ENCODE measurements at regions not wholly inside any gene's neighbourhood (a gene's known extent, or its start where the extent isn't known, plus 50 kb on each side); places are given as distances from the start of the nearest gene placed in this dataset.

GRCh38 chr22:47587861-47588577, 825.6 kb downstream of the TBC1D22A start:
- Histone ChIP-seq H3K9me3 (ENCODE audit: low read length) (no peaks in the 10 kb centered on the region), H3K36me3 (ENCODE audit: insufficient read depth, low read length) (no peaks in the 10 kb centered on the region), H3K4me3 (ENCODE audit: low read length) (no peak overlapping the region), H3K27me3 (ENCODE audit: insufficient read depth, low read length, poor library complexity, severe bottlenecking) (no peaks in the 10 kb centered on the region), H3K27ac (ENCODE audit: low read depth, low read length) (no peak overlapping the region), H3K4me1 (ENCODE audit: insufficient read depth, low read length) (no peaks in the 10 kb centered on the region)
- POLR2A ChIA-PET, result no interaction called here
- DNase-seq, result no peak
- peaks cover 5 to 6% (median 6%) of the 10 kb centered on the region in 5 donors for H3K9me3 Mint-ChIP-seq
- H3K4me3 Mint-ChIP-seq, result no peak overlapping the region
- no peaks in the 10 kb centered on the region for H3K4me1 Mint-ChIP-seq
- CTCF ChIA-PET, result no interaction called here
- peaks cover 0 to 18% (median 0%) of the 10 kb centered on the region in 3 donors for H3K36me3 Mint-ChIP-seq
- H3K27ac Mint-ChIP-seq, result peak overlapping the region in 1 of 8 donors; percentile 51
- H3K27me3 Mint-ChIP-seq, result peaks cover 2 to 4% of the 10 kb centered on the region in 2 donors

DNA sequence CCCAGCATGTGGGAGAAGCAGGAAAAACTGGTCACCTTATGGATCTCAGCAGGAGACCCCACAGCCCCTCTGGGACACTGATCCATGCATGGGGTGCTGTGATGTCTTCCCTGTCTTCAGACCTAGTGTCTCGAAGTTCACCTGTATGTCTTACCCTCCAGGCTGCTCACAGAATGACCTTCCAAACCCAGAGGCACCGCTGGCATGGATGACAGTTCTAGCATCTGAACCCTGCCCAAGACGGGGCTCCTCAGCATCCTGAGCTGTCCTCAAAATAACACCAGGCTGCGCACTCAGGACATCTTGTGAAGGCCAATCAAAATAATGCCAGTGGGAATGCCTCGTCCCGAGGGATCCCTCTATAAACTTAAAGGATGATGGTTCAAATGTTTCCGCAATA, 824.9 kb downstream of the TBC1D22A start:
- Mint-ChIP-seq H3K27me3 (peaks cover 2 to 4% of the 10 kb centered on the region in 2 donors), H3K9me3 (peaks cover 5 to 6% (median 6%) of the 10 kb centered on the region in 5 donors), H3K4me3 (no peak overlapping the region), H3K36me3 (peaks cover 0 to 18% (median 0%) of the 10 kb centered on the region in 3 donors), H3K27ac (no peak overlapping the region), H3K4me1 (no peaks in the 10 kb centered on the region)
- Histone ChIP-seq H3K9me3 (ENCODE audit: low read length) (no peaks in the 10 kb centered on the region), H3K4me1 (ENCODE audit: insufficient read depth, low read length) (no peaks in the 10 kb centered on the region), H3K4me3 (ENCODE audit: low read length) (no peak overlapping the region), H3K27ac (ENCODE audit: low read depth, low read length) (no peak overlapping the region), H3K36me3 (ENCODE audit: insufficient read depth, low read length) (no peaks in the 10 kb centered on the region), H3K27me3 (ENCODE audit: insufficient read depth, low read length, poor library complexity, severe bottlenecking) (no peaks in the 10 kb centered on the region)
- no peak for DNase-seq
- POLR2A ChIA-PET, result no interaction called here
- CTCF ChIA-PET, result no interaction called here

DNA sequence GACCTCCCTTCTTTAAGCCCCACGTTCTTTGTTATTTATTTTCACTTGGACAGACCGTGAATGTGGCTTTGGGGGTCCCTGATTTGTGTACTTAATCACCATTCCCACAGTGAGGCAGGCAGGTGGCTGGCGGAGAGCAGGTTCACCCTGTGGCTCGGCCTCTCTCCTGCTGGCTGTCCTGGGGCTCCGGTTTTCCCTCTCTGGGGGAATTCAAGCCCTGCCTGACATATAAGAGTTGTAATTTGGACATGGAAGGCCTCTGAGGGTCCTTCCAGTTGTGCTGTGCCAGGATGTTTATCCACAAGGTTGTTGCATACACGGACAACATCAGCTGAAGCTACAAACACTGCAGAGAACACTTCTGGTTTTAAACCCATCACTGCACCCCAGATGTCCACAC, 824.5 kb downstream of the TBC1D22A start:
- Mint-ChIP-seq H3K27me3 (peaks cover 2 to 4% of the 10 kb centered on the region in 2 donors), H3K4me1 (no peaks in the 10 kb centered on the region), H3K27ac (no peak overlapping the region), H3K36me3 (peaks cover 0 to 18% (median 0%) of the 10 kb centered on the region in 3 donors), H3K4me3 (no peak overlapping the region), H3K9me3 (peaks cover 5 to 6% (median 6%) of the 10 kb centered on the region in 5 donors)
- H3K4me1 ChIP-seq (ENCODE audit: insufficient read depth, low read length), result no peaks in the 10 kb centered on the region
- no peak overlapping the region for H3K4me3 ChIP-seq (ENCODE audit: low read length)
- H3K27ac ChIP-seq (ENCODE audit: low read depth, low read length), result no peak overlapping the region
- CTCF ChIA-PET, result no interaction called here
- POLR2A ChIA-PET, result no interaction called here
- DNase-seq, result no peak
- H3K27me3 ChIP-seq (ENCODE audit: insufficient read depth, low read length, poor library complexity, severe bottlenecking), result no peaks in the 10 kb centered on the region
- H3K9me3 ChIP-seq (ENCODE audit: low read length), result no peaks in the 10 kb centered on the region
- no peaks in the 10 kb centered on the region for H3K36me3 ChIP-seq (ENCODE audit: insufficient read depth, low read length)

- no peaks in the 10 kb centered on the region for H3K9me3 ChIP-seq (ENCODE audit: low read length)
- H3K4me3 Mint-ChIP-seq, result no peak overlapping the region
- peaks cover 5 to 6% (median 6%) of the 10 kb centered on the region in 5 donors for H3K9me3 Mint-ChIP-seq
- H3K4me1 ChIP-seq (ENCODE audit: insufficient read depth, low read length), result no peaks in the 10 kb centered on the region
- H3K27ac ChIP-seq (ENCODE audit: low read depth, low read length), result no peak overlapping the region
- peaks cover 0 to 18% (median 0%) of the 10 kb centered on the region in 3 donors for H3K36me3 Mint-ChIP-seq
- H3K4me3 ChIP-seq (ENCODE audit: low read length), result no peak overlapping the region
- peaks cover 2 to 4% of the 10 kb centered on the region in 2 donors for H3K27me3 Mint-ChIP-seq
- no peak for DNase-seq
- no peaks in the 10 kb centered on the region for H3K27me3 ChIP-seq (ENCODE audit: insufficient read depth, low read length, poor library complexity, severe bottlenecking)
- no peaks in the 10 kb centered on the region for H3K4me1 Mint-ChIP-seq
- no peaks in the 10 kb centered on the region for H3K36me3 ChIP-seq (ENCODE audit: insufficient read depth, low read length)
- ChIA-PET POLR2A (no interaction called here), CTCF (no interaction called here)
- H3K27ac Mint-ChIP-seq, result no peak overlapping the region
These were observed 823.6 kb downstream of the TBC1D22A start for GRCh38 chr22:47586038-47586437.

DNA sequence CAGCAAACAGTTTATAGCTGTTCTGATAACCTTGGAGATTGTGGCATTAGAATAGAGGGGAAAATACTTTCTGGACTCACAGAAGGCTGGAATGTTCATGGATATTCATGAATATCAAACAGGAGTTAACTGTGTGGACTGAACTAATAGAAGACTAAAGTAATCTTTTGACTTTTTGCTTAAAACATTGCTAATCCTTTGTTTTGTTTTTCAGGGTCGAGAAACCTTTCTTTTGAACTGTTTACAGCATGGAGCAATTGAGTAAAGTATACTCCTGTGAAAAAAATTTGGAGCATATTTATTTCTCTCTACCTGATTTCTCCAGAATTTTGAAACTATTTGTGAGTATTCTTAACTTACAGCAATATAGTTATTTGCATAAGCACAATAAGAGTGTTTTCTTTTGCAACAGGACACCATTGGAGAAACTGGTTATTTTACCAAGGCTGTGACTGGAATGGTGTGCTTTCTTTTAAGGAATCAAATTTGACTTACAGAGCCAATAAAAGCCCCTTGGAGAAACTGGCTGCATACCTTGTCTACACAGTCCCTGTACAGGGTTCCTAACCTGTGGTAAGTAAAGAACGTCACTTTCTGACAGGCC, 821.6 kb downstream of the TBC1D22A start:
- POLR2A ChIA-PET, result no interaction called here
- H3K27ac ChIP-seq (ENCODE audit: low read depth, low read length), result no peak overlapping the region
- H3K27ac Mint-ChIP-seq, result no peak overlapping the region

DNA sequence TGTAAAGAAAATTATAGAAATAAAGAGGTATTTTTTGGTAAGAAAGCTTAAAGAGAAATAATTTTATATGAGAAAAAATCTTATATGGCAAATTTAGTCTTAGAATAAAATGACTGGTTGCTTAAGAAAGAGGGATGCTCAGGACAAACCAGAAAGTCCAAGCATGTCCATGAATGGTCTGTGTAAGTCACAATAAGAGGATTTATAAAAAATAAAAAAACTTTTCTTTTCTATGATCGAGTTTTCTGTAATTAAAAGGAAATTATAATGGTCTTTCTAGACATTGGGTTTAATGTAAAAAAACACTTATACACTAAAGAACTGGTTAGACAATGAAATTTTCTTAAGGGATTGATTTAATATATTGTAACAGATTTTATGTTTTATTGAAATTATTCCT, 819.6 kb downstream of the TBC1D22A start:
- Histone ChIP-seq H3K9me3 (ENCODE audit: low read length) (no peaks in the 10 kb centered on the region), H3K4me3 (ENCODE audit: low read length) (no peak overlapping the region), H3K36me3 (ENCODE audit: insufficient read depth, low read length) (no peaks in the 10 kb centered on the region), H3K4me1 (ENCODE audit: insufficient read depth, low read length) (no peaks in the 10 kb centered on the region), H3K27me3 (ENCODE audit: insufficient read depth, low read length, poor library complexity, severe bottlenecking) (peaks cover 4% of the 10 kb centered on the region), H3K27ac (ENCODE audit: low read depth, low read length) (no peak overlapping the region)
- ChIA-PET POLR2A (no interaction called here), CTCF (no interaction called here)
- no peak overlapping the region for H3K4me3 Mint-ChIP-seq
- no peak for DNase-seq
- H3K36me3 Mint-ChIP-seq, result peaks cover 0 to 18% (median 0%) of the 10 kb centered on the region in 3 donors
- peaks cover 5 to 6% (median 6%) of the 10 kb centered on the region in 5 donors for H3K9me3 Mint-ChIP-seq
- no peaks in the 10 kb centered on the region for H3K4me1 Mint-ChIP-seq
- peaks cover 0 to 4% of the 10 kb centered on the region in 2 donors for H3K27me3 Mint-ChIP-seq
- H3K27ac Mint-ChIP-seq, result no peak overlapping the region

More for the DNA sequence above, 821.6 kb downstream of the TBC1D22A start:
- peaks cover 0 to 18% (median 0%) of the 10 kb centered on the region in 3 donors for H3K36me3 Mint-ChIP-seq
- H3K9me3 Mint-ChIP-seq, result peaks cover 5 to 6% (median 6%) of the 10 kb centered on the region in 5 donors
- DNase-seq, result no peak
- H3K4me1 Mint-ChIP-seq, result no peaks in the 10 kb centered on the region
- peaks cover 2 to 6% of the 10 kb centered on the region in 2 donors for H3K27me3 Mint-ChIP-seq
- no peak overlapping the region for H3K4me3 Mint-ChIP-seq
- no peaks in the 10 kb centered on the region for H3K36me3 ChIP-seq (ENCODE audit: insufficient read depth, low read length)
- no peak overlapping the region for H3K4me3 ChIP-seq (ENCODE audit: low read length)
- CTCF ChIA-PET, result no interaction called here
- H3K4me1 ChIP-seq (ENCODE audit: insufficient read depth, low read length), result no peaks in the 10 kb centered on the region
- H3K27me3 ChIP-seq (ENCODE audit: insufficient read depth, low read length, poor library complexity, severe bottlenecking), result peaks cover 4% of the 10 kb centered on the region
- no peaks in the 10 kb centered on the region for H3K9me3 ChIP-seq (ENCODE audit: low read length)

- Histone ChIP-seq H3K9me3 (ENCODE audit: low read length) (no peaks in the 10 kb centered on the region), H3K4me1 (ENCODE audit: insufficient read depth, low read length) (no peaks in the 10 kb centered on the region), H3K27me3 (ENCODE audit: insufficient read depth, low read length, poor library complexity, severe bottlenecking) (peaks cover 4% of the 10 kb centered on the region), H3K27ac (ENCODE audit: low read depth, low read length) (no peak overlapping the region), H3K36me3 (ENCODE audit: insufficient read depth, low read length) (no peaks in the 10 kb centered on the region), H3K4me3 (ENCODE audit: low read length) (no peak overlapping the region)
- CTCF ChIA-PET, result no interaction called here
- Mint-ChIP-seq H3K27me3 (peaks cover 0 to 12% of the 10 kb centered on the region in 2 donors), H3K4me1 (no peaks in the 10 kb centered on the region), H3K27ac (no peak overlapping the region), H3K4me3 (no peak overlapping the region), H3K9me3 (peaks cover 3 to 6% (median 5%) of the 10 kb centered on the region in 5 donors), H3K36me3 (peaks cover 0 to 10% (median 0%) of the 10 kb centered on the region in 3 donors)
- DNase-seq, result no peak
- POLR2A ChIA-PET, result no interaction called here
These were observed 817.7 kb downstream of the TBC1D22A start for GRCh38 chr22:47580121-47580520.

- CTCF ChIA-PET, result no interaction called here
- no peaks in the 10 kb centered on the region for H3K9me3 Mint-ChIP-seq
- Histone ChIP-seq H3K27ac (ENCODE audit: low read depth, low read length) (no peak overlapping the region), H3K4me1 (ENCODE audit: insufficient read depth, low read length) (no peaks in the 10 kb centered on the region), H3K4me3 (ENCODE audit: low read length) (no peak overlapping the region), H3K27me3 (ENCODE audit: insufficient read depth, low read length, poor library complexity, severe bottlenecking) (peaks cover 4% of the 10 kb centered on the region), H3K9me3 (ENCODE audit: low read length) (no peaks in the 10 kb centered on the region), H3K36me3 (ENCODE audit: insufficient read depth, low read length) (no peaks in the 10 kb centered on the region)
- H3K27me3 Mint-ChIP-seq, result peaks cover 0 to 12% of the 10 kb centered on the region in 2 donors
- no peak for DNase-seq
- H3K4me3 Mint-ChIP-seq, result no peak overlapping the region
- H3K4me1 Mint-ChIP-seq, result no peaks in the 10 kb centered on the region
- POLR2A ChIA-PET, result no interaction called here
- H3K36me3 Mint-ChIP-seq, result no peaks in the 10 kb centered on the region
- H3K27ac Mint-ChIP-seq, result no peak overlapping the region
These were observed 814.5 kb downstream of the TBC1D22A start for GRCh38 chr22:47576908-47577307.

All from CD8-positive, alpha-beta memory T cell (primary cell).